HG02970 (cell line): ENCODE measurements at regions not wholly inside any gene's neighbourhood (a gene's known extent, or its start where the extent isn't known, plus 50 kb on each side); places are given as distances from the start of the nearest gene placed in this dataset.

ENCODE experiments used
- ATAC-seq: cut with Tn5 transposase; IDR thresholded peaks from one replicate; pipeline ENCODE4 v1.9.1; 2021; ENCODE audit warnings: mild to moderate bottlenecking, moderate library complexity, moderate number of reproducible peaks; ENCODE audit not compliant: unreplicated experiment, low FRiP score

DNA sequence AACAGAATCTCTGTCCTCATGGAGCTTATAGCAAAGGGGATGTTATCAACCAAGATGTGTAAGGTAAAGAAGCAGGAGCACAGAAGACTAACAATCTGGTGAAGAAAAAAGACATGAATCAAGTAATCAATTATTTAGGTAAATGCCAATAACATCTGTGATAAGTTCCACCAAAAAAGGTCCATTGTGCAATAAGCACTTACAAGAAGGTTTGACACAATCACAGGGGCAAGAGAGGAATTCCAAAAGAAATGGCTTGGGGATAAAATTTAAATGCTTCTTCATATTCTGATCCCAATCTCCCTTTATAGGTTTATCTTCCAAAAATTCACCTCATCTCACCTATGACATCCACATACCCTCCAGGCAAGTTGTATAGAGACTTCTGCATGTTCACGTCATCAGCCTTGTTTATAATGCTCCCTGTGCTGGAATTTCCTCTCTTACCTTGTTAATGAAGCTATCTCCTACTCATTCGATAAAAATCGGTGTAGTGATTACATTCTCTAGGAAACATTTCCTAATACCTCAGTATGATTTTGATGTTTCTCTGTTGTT is 53.6 kb upstream of the DPT start:
- ATAC-seq = no peak

DNA sequence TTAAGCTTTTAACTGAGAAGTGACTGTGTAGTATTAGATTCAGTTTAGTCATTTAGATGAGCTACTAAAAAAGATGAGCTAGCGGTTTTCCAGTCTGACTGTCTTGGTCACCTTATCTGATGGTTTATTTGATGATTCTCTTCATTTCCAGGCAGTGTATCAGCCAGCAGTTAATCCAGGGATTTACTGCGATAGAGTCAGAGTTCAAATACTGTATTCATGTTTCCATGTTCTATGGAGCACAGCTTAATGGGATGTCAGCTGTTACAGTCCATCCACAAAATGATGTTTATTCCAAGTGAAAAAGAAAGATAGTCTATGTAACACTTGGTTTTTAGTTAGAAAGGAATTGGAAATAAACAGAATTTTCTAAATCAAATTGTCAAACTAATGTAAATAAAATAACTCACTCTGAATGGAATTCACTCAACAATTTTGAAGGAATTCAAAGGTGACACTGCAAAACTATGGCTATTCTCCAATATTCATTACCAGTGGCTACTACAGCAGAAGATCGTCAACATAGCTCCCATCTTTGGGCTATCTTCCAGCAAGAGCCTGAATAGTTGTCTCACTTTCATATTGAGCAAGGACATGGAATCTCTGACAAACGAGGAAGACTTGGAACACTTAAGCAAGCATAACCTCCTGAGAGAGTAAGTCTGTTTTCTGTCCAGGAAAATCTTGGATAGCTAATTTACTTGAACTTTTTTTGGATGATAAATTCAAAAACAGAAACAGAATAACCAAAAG is 54.6 kb upstream of the DPT start:
- ATAC-seq = no peak

DNA sequence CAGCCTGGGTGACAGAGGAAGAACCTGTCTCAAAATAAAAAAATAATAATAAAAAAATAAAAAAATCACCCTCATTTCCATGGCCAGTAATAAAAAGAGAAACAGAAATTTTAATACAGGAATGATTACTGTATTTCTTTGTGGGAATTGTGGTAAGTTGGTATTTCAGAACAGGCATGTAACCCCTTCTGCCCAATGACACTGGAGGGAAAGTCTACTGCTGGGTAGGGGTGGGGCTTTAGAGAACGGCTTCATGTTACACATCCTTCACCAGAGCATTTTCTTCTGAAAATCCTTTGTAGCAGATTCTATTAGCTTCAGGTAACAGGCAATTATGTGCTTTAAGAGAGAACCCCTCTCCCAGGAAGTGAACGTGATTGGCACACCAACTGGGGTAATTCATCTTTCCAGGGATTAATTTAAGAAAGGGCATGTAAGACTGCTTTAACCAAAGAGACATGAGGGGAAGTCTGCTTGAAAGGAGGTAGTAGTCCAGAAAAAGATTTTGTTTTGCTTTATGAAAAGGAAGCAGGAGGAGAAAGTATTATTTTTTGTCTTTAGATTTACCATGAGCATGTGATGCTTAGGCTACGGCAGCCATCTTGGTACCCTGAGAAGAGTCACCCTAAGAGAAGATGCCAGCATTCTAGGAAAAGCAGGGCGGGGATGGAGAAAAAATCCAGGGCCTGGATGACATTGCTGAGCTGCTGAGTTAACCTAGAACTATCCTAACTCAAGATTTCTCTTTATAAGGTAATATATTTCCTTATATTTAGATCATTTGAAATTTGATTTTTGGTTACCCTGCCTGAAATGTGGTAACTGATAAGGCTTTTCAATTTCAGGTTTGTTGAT is 57.7 kb upstream of the DPT start:
- ATAC-seq = no peak

DNA sequence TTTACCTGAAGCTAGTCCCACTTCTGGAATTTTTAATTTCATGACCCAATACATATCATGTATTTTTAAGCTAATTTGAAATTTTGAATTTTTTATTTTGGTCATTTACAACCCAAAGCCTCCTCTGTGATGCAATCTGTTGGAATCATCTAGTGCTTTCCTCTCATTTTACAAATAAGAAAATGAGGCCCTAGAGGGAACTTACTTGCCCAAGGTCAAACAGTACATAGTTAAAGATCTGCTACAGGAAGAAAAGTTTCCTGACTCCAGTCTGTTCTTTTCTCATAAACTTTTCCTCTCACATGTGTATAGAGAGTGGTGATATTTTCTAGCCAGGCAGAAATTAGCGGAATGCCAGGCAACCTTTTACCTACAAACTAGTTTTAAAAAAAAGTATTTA is 59.3 kb upstream of the DPT start:
- ATAC-seq = no peak

DNA sequence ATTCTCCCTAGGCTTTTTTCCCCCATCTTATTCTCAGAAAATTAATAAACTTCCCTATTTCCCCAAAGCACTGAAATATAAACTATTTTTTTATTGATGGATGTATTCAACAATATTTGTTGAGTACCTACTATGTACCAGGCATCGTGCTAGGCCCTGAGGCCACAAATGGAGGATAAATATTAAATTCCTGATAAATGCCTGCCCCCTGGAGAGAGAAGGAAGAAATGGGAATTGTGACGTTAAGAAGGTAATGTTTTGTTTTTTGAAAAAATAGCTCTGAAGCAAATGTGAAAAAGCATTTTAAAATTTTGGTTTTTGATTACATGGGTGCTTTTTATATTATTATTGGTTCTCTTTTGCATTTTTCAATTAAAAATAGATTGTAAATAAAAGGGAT is 60.5 kb upstream of the DPT start:
- ATAC-seq = no peak

DNA sequence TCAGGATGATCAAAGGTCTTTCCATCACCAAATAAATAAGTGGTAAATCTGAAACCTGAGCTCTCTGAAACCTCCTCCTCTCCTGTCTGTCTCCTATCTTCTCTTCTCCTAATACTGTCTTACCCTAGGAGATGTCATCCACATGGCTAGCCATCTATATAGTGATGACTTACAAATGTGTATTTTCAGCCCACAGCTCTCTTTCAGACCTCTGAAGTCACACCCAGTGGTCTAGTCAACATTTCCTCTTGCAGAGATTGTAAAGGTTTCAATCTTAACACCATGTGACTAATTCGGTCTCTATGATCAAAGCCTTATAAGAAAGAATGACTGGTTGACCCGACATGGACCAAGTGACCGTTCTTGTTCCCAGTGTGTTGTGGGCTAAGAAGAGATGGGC is 63.1 kb upstream of the DPT start:
- no peak for ATAC-seq

DNA sequence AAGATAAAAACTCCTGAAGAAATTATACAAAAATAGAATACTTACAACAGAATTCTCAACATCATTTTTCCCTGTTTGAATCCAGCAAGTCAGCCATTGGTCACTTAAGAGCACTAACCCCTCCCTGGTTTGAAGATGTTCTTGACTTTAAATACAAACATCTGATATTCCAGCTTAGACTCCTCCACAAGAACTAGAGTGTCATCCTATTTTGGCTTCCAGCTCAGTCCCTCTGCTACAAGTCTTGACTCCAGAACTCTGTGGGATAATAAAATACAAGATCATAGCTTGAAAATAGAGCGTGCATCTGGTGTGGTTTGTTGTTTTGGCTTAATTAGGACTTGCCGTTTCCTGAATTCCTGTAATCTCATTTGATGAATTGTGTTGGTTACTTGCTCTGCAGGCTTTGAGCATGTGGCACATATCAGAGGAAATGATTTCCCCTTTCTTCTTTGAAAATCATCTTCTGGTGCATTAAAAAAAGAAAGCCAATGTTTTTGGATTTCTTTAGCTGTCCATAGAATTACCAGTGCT is 63.7 kb upstream of the DPT start:
- ATAC-seq = no peak

DNA sequence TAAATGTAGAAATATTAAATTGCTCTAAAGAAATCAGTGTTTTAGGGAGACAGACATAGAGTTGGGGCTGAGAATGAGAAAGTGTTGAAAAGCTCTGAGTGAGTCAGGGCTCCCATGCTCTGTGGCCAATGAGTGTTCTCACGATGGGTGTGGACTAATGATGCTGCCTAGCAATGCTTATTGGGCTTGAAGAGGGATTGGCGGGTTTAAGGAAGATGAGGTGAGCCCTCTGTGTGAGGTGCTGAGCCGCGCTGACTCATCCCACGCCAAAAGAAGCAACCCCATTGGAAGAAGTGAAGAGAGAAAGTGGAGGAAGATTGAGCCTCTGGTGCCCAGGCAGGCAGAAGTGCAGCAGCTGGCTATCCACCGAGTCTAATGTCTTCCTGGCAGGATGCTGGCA is 65.1 kb upstream of the DPT start:
- ATAC-seq = no peak

DNA sequence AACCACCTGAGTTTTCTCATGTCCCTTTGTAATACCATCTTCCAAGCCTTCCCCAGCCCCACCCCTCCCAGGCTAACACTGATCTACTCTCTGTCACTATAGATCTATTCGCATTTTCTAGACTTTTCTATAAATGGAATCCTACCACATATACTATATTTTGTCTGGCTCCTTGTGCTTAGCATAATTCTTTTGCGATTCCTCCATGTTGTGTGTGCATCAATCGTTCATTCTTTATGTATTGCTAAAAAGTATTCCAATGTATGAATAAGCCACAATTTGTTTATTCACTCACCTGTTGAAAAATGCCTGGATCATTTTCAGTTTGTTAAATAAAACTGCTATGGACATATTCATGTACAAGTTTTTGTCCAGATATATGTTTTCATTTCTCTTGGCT is 66.7 kb upstream of the DPT start:
- no peak for ATAC-seq

DNA sequence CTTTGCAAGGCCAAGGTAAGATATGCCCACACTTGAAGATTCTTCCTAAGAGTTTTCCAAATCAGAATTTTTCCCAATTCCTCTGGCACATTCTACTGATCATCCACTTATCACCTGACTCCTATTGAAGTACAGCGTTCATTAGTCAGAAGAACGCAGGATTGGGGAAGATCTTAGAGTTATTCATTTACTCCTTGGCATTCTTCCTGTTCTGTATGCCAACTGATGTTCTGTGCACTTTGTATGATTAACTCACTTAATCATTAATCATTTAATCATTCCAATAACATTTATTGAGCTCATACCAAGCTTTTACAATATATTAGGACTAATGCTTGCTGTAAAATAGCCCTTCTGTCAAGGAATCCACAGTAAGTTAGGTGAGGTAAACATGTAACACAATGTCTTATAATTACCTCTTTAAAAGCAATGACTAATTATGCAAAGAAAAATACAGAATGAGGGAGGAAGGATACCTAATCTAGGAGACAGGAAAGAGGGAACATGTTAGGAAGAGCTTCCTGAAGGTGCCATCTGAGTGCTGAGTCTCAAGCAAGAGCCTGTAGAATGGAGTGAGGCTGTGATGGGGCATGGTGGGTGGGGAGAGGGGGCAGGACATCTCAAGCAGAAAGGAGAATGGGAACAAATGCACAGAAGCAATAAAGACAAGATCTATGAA is 71.1 kb upstream of the DPT start:
- ATAC-seq = no peak

DNA sequence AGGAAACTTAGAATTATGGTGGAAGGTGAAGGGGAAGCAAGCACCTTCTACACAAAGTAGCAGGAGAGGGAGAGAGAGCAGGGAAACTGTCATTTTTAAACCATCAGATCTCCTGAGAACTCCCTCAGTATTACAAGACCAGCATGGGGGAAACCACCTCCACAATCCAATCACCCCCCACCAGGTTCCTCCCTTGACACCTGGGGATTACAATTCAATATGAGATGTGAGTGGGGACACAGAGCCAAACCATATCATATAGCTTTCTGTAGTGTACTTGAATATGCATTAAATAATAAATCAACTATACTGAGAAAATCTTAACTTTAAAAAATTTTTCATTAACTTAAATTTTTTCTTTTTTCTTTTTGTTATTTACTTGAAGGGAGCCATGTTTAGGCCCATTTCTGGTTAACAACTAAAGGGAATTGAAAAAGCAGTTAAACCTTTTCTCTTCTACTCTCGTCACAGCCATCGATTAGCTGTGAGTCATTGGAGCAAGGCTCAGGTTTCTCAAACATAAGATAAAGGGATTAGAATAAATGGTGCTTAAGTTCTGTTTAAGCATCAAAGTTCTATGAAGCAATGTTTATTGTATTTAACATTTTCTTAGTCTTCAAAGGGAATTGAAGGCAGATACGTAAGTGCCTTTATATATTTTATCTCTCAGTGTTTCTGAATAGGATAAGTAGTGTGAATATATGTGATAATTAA is 72.2 kb upstream of the DPT start:
- no peak for ATAC-seq

DNA sequence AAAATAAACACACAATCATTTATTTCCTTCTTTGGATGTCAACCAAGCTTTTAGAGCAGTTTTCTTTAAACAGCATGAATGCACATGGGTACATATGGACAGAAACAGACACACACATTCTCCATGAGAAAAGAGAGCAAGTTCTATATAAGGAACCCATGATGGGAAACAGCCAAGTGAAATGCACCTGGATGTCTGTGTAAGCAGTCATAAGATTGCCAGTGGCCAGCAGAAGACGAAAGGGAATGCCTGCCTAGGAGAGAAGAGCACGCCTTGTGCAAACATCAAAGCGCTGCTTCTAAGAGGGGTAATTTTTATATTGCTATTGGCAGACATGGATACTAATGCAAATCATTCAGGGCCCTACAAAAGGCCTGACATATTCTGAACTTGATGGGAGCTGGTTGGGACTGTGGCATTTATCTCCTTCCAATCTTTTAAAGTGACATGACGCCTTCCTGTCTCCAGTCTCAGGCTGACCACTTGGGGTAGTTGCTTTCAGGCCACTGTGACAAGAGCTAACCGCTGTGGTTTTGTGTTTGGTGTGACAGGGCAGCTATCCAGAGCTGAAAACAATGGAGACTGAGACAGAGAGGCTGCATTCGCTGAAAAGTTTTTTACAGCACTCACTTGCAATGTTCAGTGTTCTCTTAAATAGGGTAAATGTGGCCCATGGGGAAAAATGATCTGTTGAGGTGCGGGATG is 75.0 kb upstream of the DPT start:
- ATAC-seq = no peak

DNA sequence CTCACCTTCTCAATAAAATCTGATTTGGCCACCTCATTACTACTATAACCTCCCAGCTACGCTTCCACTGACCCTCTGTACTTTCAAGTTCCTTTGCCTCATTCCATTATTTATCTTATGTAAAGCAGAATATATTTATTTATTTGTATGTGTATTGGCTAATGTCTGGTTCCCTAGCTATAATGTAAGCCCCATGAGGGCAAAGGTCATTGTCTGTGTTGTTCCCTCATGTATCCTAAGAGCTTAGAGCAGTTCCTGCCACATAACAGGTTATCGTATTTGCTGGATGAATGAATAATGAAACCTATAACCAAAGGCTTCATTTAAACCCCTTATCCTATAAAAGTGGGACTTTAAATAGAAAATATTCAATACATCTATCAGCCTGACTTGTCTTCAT is 77.9 kb upstream of the DPT start:
- ATAC-seq = no peak

DNA sequence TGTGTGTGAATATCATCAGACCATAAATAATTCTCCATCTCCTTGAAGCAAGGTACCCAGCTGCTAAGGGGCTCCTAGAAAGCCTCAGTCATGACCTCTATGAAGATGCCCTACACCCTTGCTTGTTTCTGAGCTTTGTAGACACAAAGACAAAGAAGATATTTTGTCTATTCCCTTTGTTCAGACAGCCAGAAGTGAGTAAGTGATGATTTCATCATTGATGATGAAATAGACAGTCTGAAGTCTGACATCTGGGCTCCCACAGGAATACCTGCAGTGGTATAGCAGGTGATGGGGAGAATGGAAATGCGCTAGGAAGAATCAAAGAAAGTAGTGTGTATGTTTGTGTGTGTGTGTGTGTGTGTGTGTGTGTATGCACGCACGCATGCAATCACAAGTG is 82.2 kb upstream of the DPT start:
- ATAC-seq = no peak

DNA sequence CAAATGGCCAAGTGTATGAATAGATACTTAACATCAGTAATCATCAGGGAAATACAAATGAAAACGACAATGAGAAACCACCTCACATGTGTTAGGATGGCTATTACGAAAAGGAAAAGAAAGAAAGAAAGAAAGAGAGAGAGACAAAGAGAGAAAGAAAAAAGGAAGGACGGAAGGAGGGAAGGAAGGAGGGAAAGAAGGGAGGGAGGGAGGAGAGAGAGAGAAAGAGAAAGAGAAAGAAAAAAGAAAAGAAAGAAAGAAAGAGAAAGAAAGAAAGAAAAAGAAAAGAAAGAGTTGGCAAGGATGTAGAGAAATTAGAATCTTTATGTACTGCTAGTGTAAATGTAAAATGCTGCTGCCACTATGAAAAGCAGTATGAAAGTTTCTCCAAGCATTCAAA is 90.7 kb upstream of the DPT start:
- ATAC-seq = no peak

DNA sequence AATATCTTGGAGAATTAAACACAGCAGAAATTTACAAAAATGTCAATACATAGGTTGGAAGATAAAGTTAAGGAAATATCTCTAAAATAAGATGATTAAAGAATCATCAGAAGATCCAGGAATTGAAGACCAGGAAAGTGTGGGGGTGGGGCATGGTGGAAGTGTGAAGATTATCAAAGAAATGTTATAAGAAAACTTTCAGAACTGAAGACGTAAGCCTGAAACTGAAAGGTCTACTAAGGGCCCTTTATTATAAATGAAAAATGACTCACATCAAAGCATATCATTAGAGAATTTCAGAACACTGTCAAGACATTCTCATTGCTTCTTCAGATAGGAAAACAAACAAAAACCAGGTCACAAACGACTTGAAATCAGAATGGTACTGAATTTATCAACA is 92.4 kb upstream of the DPT start:
- no peak for ATAC-seq

DNA sequence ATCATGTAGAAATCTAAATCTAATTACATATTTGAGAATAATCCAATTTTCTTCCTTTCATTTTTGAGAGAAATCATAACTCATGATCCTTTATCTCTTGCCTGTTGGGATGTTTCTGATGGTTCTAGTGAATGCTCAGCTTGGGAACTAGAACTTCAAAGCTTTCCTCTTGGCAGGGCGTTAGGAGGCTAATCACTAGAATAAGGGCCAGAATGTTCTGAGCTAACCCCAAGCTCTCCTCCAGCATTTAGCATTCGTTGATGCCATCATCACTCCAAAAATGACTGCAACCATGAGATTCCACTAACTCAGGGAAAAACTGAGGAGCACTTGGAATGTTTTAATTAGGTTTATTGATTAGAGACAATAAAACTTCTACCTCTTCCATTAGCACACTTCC is 93.9 kb upstream of the DPT start:
- no peak for ATAC-seq

DNA sequence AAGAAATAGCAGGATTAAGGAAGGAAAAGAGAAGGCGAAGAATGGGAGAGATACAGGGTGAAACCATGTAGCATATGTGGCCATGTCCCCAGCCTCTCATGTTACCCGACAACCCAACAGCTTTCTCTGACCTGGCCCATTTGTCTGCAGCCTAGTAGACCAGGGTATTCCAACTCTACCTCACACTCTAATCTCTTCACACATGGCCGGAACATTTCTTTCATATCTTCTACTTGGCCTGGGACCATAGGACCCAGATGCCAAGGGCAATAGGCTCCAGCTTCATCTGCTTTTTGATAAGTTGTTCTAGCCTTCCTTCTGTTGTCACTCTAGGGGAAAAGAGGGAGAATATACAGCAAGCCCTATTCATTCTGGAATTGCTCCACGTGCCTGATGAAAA is 95.0 kb upstream of the DPT start:
- ATAC-seq = no peak

DNA sequence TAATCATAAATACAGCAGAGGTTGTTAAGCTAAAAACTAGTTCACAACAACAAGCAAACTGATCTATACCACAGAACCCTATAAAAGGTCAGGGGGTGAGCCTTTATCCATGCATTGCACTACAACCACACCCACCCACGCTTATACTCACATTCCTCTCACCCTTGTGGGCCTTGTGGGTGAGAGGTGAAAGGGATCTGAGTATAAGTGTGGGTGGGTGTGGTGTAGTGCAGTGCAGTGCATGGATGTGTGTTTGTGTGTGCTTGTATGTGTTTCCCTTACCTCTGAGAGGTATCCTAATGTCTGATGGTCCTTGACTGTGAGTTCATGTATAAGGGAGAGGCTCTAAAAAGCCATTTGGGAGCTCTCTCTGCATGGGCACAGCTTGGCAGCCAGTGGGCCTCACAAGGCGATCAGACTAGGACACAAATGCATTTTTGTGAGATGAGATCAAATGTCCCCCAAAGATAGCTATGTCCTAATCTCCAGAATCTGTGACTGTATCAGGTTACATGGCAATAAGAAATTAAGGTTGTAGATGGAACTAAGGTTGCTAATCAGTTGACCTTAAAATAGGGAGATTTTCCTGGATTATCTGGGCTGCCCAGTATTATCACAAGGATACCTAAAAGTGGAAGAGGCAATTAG is 95.5 kb upstream of the DPT start:
- ATAC-seq = no peak
